ENCODE measurements at regions not wholly inside any gene's neighbourhood (a gene's known extent, or its start where the extent isn't known, plus 50 kb on each side); places are given as distances from the start of the nearest gene placed in this dataset.
"Not testable (repeated sequence)": the region's sequence is repeated elsewhere in the genome, so short reads cannot be mapped to it uniquely, and the experiment has no call there.

GRCh38 chr7:65105650-65106203 lies 99.2 kb upstream of the ERV3-1 start:
- not testable (repeated sequence) for TF ChIP-seq ZNF274 (IDR thresholded peaks at IDR 0.05; ENCODE audit: low read depth, low read length); SUZ12 (IDR thresholded peaks at IDR 0.05; ENCODE audit: extremely low read depth, insufficient read depth, insufficient read length); YY1 (IDR thresholded peaks at IDR 0.05; ENCODE audit: insufficient read depth, insufficient read length)
